Psoas muscle (tissue), 7 donors: ENCODE measurements at regions not wholly inside any gene's neighbourhood (a gene's known extent, or its start where the extent isn't known, plus 50 kb on each side); places are given as distances from the start of the nearest gene placed in this dataset.

ENCODE experiments used
- ATAC-seq, 4 donors: fragments of 200-7000 bp; cut with Tn5 transposase; one replicate each; pipeline ENCODE4 v1.9.1; 2020; ENCODE audit warnings: moderate library complexity in 3 of 4, mild to moderate bottlenecking in 2 of 4
- DNase-seq, 2 donors: peaks; one replicate each; pipeline ENCODE4 v3.0.0-alpha.2; 2020
- H3K27ac ChIP-seq: fragments of 200-600 bp; one replicate; pipeline ENCODE4 v1.8.0; 2022
- H3K27me3 ChIP-seq, 3 donors: fragments of 200-600 bp in 1 of 3; one replicate each; pipeline versions ENCODE4 v1.6.1 to v1.8.0; 2013 to 2022; ENCODE audit warnings: low read length in 2 of 3, mild to moderate bottlenecking in 2 of 3, moderate library complexity in 1 of 3; ENCODE audit not compliant: insufficient read depth in 3 of 3
- H3K36me3 ChIP-seq, 2 donors: fragments of 200-600 bp in 1 of 2; one replicate each; pipeline versions ENCODE4 v1.6.1 to v1.8.0; 2013 to 2022; ENCODE audit warnings: low read depth in 1 of 2, mild to moderate bottlenecking in 1 of 2, moderate library complexity in 1 of 2; ENCODE audit not compliant: insufficient read depth in 1 of 2
- H3K4me1 ChIP-seq: fragments of 200-600 bp; one replicate; pipeline ENCODE4 v1.8.0; 2022
- H3K4me3 ChIP-seq: fragments of 200-600 bp; one replicate; pipeline ENCODE4 v1.8.0; 2022; ENCODE audit warnings: mild to moderate bottlenecking
- H3K9me3 ChIP-seq: fragments of 200-600 bp; one replicate; pipeline ENCODE4 v1.8.0; 2022
- WGBS, 3 donors: extraction: QIAGEN DNeasy Blood & Tissue Kit; methylation state at CpG; one replicate each; pipeline versions ENCODE4 v1.1.6 to v1.1.7; 2013; 5-methylcytosine and 5-hydroxymethylcytosine counted together
- intact Hi-C, 2 donors: fragments of 100-400 bp; cut with DNase I; formaldehyde crosslinking; loops; one replicate each; pipeline versions ENCODE4 v1.11.0 to v1.14.2; 2022
- TF ChIP-seq, protein P1 (sequence below): fragments of 200-600 bp; IDR thresholded peaks from one replicate; pipeline ENCODE4 v1.8.0; 2022; ENCODE audit warnings: antibody characterized with exemption
- donor health status: healthy with polysubstance abuse.
- donor health status: DM: no; HTN: no; CAD: no; lungs with moderate emphysema.
- donor health status: Bipolar disorder and iron deficiency.
- donor health status: healthy.
- donor health status: DM: yes; HTN: yes; CAD: no.
- donor health status: DM: no; HTN: no; CAD: no.
- donor health status: DM: yes; HTN: yes; CAD: no.

DNA sequence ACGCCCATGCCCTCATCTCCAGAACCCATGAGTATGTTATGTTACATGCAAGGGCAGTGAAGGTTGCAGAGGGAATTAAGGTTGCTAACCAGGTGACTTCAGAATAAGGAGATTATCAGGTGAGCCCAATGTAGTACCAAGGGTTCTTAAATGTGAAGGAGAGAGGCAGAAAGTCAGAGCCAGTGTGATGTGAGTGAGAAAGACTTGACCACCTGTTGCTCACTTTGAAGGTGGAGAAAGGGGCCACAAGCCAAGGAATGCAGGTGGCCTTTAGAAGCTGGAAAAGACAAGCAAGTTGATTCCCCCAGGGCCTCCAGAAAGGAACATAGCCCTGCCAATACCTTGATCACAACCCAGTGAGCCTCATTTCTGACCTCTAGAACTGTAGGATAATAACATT lies 84.7 kb upstream of the CLDN14 start:
- no peak overlapping the region for H3K4me3 ChIP-seq
- intact Hi-C loops = no loop called here
- TF ChIP-seq, protein P1, sequence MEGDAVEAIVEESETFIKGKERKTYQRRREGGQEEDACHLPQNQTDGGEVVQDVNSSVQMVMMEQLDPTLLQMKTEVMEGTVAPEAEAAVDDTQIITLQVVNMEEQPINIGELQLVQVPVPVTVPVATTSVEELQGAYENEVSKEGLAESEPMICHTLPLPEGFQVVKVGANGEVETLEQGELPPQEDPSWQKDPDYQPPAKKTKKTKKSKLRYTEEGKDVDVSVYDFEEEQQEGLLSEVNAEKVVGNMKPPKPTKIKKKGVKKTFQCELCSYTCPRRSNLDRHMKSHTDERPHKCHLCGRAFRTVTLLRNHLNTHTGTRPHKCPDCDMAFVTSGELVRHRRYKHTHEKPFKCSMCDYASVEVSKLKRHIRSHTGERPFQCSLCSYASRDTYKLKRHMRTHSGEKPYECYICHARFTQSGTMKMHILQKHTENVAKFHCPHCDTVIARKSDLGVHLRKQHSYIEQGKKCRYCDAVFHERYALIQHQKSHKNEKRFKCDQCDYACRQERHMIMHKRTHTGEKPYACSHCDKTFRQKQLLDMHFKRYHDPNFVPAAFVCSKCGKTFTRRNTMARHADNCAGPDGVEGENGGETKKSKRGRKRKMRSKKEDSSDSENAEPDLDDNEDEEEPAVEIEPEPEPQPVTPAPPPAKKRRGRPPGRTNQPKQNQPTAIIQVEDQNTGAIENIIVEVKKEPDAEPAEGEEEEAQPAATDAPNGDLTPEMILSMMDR = no peak
- no peaks in the 10 kb centered on the region for H3K36me3 ChIP-seq
- ATAC-seq (no peak), DNase-seq (no peak)
- peaks cover 0 to 62% (median 12%) of the 10 kb centered on the region in 3 donors for H3K27me3 ChIP-seq
- H3K27ac ChIP-seq = no peak overlapping the region
- 0% methylated on average over 1 of the region's 1 CpG for WGBS, 3 donors
- H3K4me1 ChIP-seq = no peaks in the 10 kb centered on the region
- no peaks in the 10 kb centered on the region for H3K9me3 ChIP-seq

DNA sequence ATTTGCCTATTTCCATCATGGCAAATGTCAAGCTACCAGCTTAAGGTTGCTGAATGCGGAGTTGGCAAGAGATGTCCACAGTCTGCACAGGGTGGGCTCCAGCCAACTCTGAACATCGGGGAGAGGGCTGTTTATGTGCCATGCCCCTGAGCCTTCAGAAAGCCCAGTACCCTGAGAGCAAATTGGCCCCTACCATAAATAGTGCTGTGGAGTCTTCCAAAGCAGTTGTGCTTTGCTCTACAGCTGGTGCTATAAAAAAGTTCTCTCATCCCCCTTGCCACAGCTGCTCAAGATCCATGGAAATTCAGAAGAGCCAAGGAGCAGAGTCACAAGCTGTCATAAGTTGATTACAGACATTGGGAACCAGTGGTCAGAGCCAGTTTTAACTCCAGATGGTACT lies 85.6 kb upstream of the CLDN14 start:
- Histone ChIP-seq H3K27ac (no peak overlapping the region), H3K27me3 (peaks cover 0 to 71% (median 12%) of the 10 kb centered on the region in 3 donors), H3K9me3 (no peaks in the 10 kb centered on the region), H3K4me1 (no peaks in the 10 kb centered on the region), H3K4me3 (no peak overlapping the region), H3K36me3 (no peaks in the 10 kb centered on the region)
- 27 to 37% (median 29%) methylated on average over 2 of the region's 2 CpGs for WGBS, 3 donors
- TF ChIP-seq, protein P1 = no peak
- no peak for DNase-seq
- ATAC-seq = no peak
- intact Hi-C loops = no loop called here

DNA sequence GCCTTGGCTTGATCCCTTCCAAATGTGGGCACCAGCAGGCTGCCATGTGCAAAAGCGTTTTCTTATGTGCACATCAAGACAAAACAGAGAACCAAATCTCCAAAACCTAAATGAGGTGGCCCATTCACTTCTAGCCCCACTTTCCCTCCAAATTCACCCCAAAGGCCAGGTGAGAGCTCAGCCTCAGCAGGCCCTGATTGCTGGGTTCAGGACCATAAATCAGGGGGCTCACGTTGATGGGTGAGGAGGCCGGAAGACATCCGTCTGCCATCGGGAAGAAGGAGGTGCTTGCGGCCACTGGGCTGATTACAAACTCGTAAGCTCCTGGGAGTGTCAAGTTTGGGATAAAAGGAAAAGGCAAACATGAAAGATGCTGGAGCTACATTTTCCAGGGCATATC lies 86.7 kb upstream of the CLDN14 start:
- Histone ChIP-seq H3K27ac (no peak overlapping the region), H3K9me3 (no peaks in the 10 kb centered on the region), H3K4me1 (no peaks in the 10 kb centered on the region), H3K27me3 (peaks cover 0 to 82% (median 12%) of the 10 kb centered on the region in 3 donors), H3K36me3 (no peaks in the 10 kb centered on the region), H3K4me3 (no peak overlapping the region)
- intact Hi-C loops = no loop called here
- DNase-seq (no peak), ATAC-seq (no peak)
- TF ChIP-seq, protein P1 = no peak
- 63 to 65% (median 64%) methylated on average over 7 of the region's 7 CpGs for WGBS, 3 donors

DNA sequence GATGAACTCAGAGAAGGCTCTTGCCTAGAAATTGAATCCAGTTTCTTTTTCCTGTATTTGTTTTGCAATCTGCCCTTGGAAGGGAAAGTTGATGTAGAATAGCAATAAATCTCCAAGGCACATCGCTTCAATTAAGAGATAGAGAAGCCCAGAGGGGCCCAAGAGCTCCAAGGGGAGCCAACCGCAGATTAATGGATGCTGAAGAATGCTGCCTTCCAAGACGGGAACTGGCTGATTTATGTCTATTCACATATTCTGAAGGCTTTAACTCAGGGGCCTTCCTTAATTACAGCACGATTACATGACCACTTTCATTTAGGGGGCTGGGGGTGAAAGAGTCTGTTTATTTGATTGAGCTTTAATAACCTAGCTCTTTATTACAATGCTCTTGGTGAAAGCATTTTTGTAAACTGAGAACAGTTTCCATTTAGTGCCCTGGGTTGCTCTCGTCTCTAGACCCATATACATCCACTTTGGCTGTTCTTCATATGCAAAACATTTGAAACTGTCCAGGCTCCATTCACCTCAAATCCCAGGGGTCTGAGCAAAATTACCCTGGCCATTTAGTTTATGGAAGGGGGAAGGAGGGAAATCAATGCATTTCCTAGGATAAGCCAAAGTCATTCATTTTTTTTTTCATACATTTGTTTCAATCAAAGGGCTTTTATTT lies 87.4 kb upstream of the CLDN14 start:
- DNase-seq = no peak
- Histone ChIP-seq H3K9me3 (no peaks in the 10 kb centered on the region), H3K4me3 (no peak overlapping the region), H3K27ac (no peak overlapping the region), H3K27me3 (peaks cover 0 to 79% (median 12%) of the 10 kb centered on the region in 3 donors), H3K4me1 (no peaks in the 10 kb centered on the region), H3K36me3 (no peaks in the 10 kb centered on the region)
- intact Hi-C loops = no loop called here
- WGBS, 3 donors = 73 to 76% (median 74%) methylated on average over 5 of the region's 5 CpGs
- ATAC-seq = no peak
- TF ChIP-seq, protein P1 = no peak

DNA sequence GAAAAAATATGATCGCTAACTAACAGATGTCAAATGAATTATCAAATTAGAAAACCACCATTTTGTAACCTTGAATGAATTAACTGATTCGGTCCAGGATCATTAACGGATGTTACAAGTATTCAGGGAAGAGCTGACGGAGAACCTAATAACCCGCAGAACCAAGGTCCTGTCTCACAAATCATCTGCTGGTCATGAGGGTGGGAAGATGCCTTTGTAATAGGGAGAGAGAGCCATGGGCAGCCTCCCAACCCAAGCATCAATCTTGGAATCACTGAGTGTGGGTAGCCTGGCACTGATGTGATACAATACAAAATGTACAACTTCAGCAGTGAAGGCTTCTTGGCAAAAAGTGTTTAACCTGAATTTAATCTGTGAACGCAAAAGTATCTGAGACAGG lies 89.6 kb upstream of the CLDN14 start:
- peaks cover 0 to 62% (median 10%) of the 10 kb centered on the region in 3 donors for H3K27me3 ChIP-seq
- no peak overlapping the region for H3K4me3 ChIP-seq
- H3K27ac ChIP-seq = no peak overlapping the region
- TF ChIP-seq, protein P1 = no peak
- H3K9me3 ChIP-seq = no peaks in the 10 kb centered on the region
- ATAC-seq = no peak
- 88 to 91% (median 91%) methylated on average over 6 of the region's 6 CpGs for WGBS, 3 donors
- no peak for DNase-seq
- no peaks in the 10 kb centered on the region for H3K4me1 ChIP-seq
- no peaks in the 10 kb centered on the region for H3K36me3 ChIP-seq
- intact Hi-C loops = no loop called here
